Peyer's patch (tissue), 4 donors: ENCODE measurements at regions not wholly inside any gene's neighbourhood (a gene's known extent, or its start where the extent isn't known, plus 50 kb on each side); places are given as distances from the start of the nearest gene placed in this dataset.

Experiments used
- DNase-seq, 3 donors: peaks; one replicate each; pipeline ENCODE4 v3.0.0-alpha.2; 2017 to 2019
- H3K27ac ChIP-seq, 4 donors: fragments of 200-600 bp; sonication (generic); one replicate each; pipeline ENCODE4 v1.5.1; 2016 to 2019
- H3K27me3 ChIP-seq, 2 donors: fragments of 200-600 bp; sonication (generic); one replicate each; pipeline ENCODE4 v1.5.1; 2019
- H3K36me3 ChIP-seq, 3 donors: fragments of 200-600 bp; sonication (generic); one replicate each; pipeline ENCODE4 v1.5.1; 2016 to 2019
- H3K4me1 ChIP-seq, 4 donors: fragments of 200-600 bp; sonication (generic); one replicate each; pipeline ENCODE4 v1.5.1; 2016 to 2019
- H3K4me3 ChIP-seq, 4 donors: fragments of 200-600 bp; sonication (generic); 1 replicate in 3 of 4; 2 replicates in 1 of 4; pipeline ENCODE4 v1.5.1; 2016 to 2019; ENCODE audit warnings: mild to moderate bottlenecking in 1 of 4
- H3K9me3 ChIP-seq, 4 donors: fragments of 200-600 bp; sonication (generic); one replicate each; pipeline ENCODE4 v1.5.1; 2016 to 2019; ENCODE audit warnings: mild to moderate bottlenecking in 1 of 4
- CTCF ChIP-seq, 6 experiments: fragments of 450-650 bp in 4 of 6; fragments of 200-600 bp in 2 of 6; sonication (generic) in 1 of 6; IDR thresholded peaks; one replicate each; pipeline ENCODE4 v1.5.1; 2017 to 2019; ENCODE audit warnings: antibody characterized with exemption in 6 of 6, mild to moderate bottlenecking in 3 of 6, moderate library complexity in 1 of 6
- POLR2A ChIP-seq, 2 donors: fragments of 450-650 bp; IDR thresholded peaks; one replicate each; pipeline ENCODE4 v1.5.1; 2017; ENCODE audit warnings: antibody characterized with exemption in 2 of 2, mild to moderate bottlenecking in 2 of 2, moderate library complexity in 2 of 2

GRCh38 chr13:85640727-85641126 is 158.5 kb downstream of the SLITRK6 start:
- Histone ChIP-seq H3K4me1 (no peaks in the 10 kb centered on the region), H3K4me3 (no peak overlapping the region), H3K27ac (no peak overlapping the region), H3K27me3 (no peaks in the 10 kb centered on the region), H3K36me3 (no peaks in the 10 kb centered on the region), H3K9me3 (peaks cover 0 to 3% (median 0%) of the 10 kb centered on the region in 4 donors)
- TF ChIP-seq CTCF (IDR thresholded peaks at IDR 0.05), result no peak
- no peak for TF ChIP-seq POLR2A (IDR thresholded peaks at IDR 0.05)
- DNase-seq, result no peak

DNA sequence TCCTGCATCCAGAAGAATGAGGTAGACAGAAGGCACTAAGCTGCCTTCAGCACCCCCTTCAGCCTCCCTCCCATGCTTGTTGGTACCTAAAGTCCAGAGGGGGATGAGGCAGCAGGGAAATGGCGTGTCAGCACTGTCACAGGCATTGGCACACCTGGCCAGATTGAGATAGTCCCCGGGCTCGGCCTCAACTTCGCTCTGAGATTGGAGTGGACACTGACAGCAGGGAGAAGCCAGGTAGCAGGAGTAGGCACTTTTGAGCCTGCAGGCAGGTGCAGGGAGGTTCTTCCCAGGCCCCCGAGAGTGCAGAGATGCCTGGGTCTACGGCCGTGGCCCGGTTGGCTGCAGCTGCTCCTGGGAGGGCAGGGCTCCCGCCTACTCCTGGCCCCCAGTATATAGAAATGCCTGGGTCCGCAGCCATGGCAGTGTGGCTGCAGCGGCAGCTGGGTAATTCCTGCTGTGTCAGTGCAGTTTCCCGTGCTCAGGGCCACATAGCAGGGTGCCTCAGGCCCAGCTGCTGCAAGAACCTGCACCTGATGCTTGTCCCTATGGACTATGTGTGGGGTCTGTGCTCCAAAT is 160.3 kb downstream of the SLITRK6 start:
- no peak overlapping the region for H3K27ac ChIP-seq
- H3K9me3 ChIP-seq, result peaks cover 0 to 3% (median 0%) of the 10 kb centered on the region in 4 donors
- H3K4me3 ChIP-seq, result no peak overlapping the region
- H3K36me3 ChIP-seq, result no peaks in the 10 kb centered on the region
- no peaks in the 10 kb centered on the region for H3K4me1 ChIP-seq
- TF ChIP-seq CTCF (IDR thresholded peaks at IDR 0.05) (no peak), POLR2A (IDR thresholded peaks at IDR 0.05) (no peak)
- no peaks in the 10 kb centered on the region for H3K27me3 ChIP-seq
- DNase-seq, result no peak

DNA sequence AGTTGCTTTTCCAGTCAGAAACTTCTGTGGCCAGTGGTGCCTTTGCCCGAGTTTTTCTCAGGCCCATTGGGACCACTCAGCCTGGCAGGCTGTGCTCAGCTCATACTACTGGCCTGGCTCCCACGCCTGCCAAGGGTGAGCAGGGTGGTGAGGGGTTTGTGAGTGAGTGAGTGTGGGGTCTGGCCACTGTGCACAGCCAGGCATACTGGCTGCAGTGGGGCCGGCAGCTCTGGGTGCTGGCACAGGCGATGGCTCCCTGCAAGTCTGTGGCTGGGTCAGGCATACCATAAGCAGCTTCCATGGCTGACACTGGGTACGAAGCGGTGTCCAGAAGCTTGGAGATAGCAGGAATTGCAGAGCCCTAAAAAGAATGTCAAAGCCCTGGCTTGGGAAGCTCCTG is 161.0 kb downstream of the SLITRK6 start:
- Histone ChIP-seq H3K4me1 (no peaks in the 10 kb centered on the region), H3K36me3 (no peaks in the 10 kb centered on the region)

GRCh38 chr13:85632526-85633195 is 166.6 kb downstream of the SLITRK6 start:
- Histone ChIP-seq H3K27me3 (no peaks in the 10 kb centered on the region), H3K9me3 (no peaks in the 10 kb centered on the region), H3K27ac (no peak overlapping the region), H3K36me3 (no peaks in the 10 kb centered on the region), H3K4me3 (no peak overlapping the region), H3K4me1 (no peaks in the 10 kb centered on the region)
- TF ChIP-seq CTCF (IDR thresholded peaks at IDR 0.05) (no peak), POLR2A (IDR thresholded peaks at IDR 0.05) (no peak)
- no peak for DNase-seq

More for the DNA sequence above, 161.0 kb downstream of the SLITRK6 start:
- H3K27me3 ChIP-seq, result no peaks in the 10 kb centered on the region
- no peak overlapping the region for H3K27ac ChIP-seq
- DNase-seq, result no peak
- H3K4me3 ChIP-seq, result no peak overlapping the region
- no peak for TF ChIP-seq POLR2A (IDR thresholded peaks at IDR 0.05)
- TF ChIP-seq CTCF (IDR thresholded peaks at IDR 0.05), result no peak
- peaks cover 0 to 3% (median 0%) of the 10 kb centered on the region in 4 donors for H3K9me3 ChIP-seq

DNA sequence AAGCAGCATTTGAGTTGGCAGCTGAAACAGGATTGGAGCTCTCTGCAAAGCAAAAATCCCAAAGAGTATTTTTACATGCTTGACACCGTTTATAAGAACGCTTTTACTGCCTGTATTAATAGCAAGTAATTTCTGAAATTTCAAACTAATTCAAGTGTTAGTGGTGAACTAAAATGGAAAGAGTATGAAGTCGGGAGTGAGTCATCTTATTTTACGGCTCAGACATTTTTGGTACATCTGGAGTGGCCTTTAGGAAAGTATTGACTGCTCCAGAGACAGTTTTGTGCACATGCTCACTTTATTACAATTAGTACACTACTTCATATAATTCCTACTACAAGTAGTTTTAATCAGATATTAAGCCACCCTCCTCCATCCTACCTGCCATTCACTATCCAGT is 167.4 kb downstream of the SLITRK6 start:
- TF ChIP-seq CTCF (IDR thresholded peaks at IDR 0.05), result no peak
- no peak for TF ChIP-seq POLR2A (IDR thresholded peaks at IDR 0.05)
- Histone ChIP-seq H3K4me1 (no peaks in the 10 kb centered on the region), H3K9me3 (no peaks in the 10 kb centered on the region), H3K27me3 (no peaks in the 10 kb centered on the region), H3K27ac (no peak overlapping the region), H3K36me3 (no peaks in the 10 kb centered on the region), H3K4me3 (no peak overlapping the region)
- no peak for DNase-seq
